GM19328 (cell line): ENCODE measurements at regions not wholly inside any gene's neighbourhood (a gene's known extent, or its start where the extent isn't known, plus 50 kb on each side); places are given as distances from the start of the nearest gene placed in this dataset.

Experiments
- ATAC-seq: cut with Tn5 transposase; IDR thresholded peaks from one replicate; pipeline ENCODE4 v1.9.1; 2021; ENCODE audit warnings: mild to moderate bottlenecking, moderate library complexity; ENCODE audit not compliant: unreplicated experiment

GRCh38 chr14:40601063-40601462, 1005.6 kb upstream of the LRFN5 start:
- no peak for ATAC-seq

DNA sequence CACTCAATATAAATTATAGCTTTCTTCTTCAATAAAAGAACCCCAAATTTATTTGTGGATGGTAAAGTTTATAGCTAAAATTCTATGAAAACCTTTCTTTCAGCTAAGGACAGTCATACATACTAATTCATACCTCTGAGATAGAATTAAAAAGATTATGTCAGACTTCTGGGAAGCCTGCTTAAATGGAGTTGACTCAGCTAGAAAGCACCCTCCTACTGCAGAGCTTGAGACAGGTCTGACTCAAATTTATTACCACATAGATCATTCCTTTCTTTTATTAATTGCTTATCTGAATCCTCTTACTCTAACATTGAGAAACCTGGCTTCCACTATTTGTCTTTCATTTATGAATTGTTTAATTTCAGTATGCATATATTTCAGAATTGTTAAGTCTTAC, 1007.0 kb upstream of the LRFN5 start:
- ATAC-seq, result no peak

- no peak for ATAC-seq
Measured at GRCh38 chr14:40581264-40581663, 1025.4 kb upstream of the LRFN5 start.

DNA sequence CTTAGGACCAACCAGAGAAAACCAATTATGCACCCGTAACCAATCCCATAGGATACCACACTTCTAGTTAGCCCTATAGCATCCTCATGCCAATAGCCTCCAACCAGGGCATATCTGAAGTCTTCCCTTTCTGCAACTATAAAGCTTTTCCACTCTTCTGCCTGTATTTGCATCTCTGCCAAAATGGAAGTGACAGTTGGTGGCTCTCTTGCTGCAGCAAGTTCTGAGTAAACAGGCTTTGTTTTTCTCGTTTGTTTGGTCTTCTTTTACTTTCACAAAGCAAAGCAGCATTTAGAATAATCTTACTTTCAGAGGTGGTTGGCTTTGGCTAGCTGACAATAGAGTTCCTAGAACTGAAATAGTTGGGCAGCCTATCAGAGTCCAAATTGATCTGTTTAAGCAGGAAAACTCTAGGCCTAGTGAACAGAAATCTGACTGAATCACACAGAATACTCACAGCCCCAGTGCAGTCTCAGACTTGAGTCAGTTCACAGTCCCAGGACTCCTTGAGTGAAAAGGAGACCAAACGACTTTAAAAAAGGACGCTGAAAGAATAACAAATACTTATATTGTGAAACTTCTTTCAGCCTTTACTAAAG, 1029.7 kb upstream of the LRFN5 start:
- ATAC-seq, result no peak

DNA sequence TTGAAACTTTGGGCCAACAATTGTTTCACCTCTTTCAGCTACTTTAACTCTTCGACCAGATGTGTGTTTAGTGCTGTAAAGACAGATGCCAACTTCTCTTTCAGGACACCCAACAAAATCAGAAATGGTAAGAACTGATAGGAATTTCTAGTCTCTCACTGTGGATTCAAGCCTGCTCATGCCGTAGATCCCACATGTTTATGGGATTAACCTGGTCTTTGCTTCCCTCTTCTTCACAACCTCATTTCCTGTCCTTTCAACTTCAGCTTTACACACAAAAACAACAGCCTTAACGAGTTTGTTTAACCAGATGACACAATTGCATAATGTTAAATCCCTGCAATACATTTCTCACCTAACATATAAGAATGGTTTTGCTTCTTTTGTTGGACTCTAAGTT, 1031.9 kb upstream of the LRFN5 start:
- ATAC-seq, result no peak

GRCh38 chr14:40525314-40525713, 1081.4 kb upstream of the LRFN5 start:
- ATAC-seq, result no peak

- ATAC-seq, result no peak
Measured at GRCh38 chr14:40523123-40523522, 1083.6 kb upstream of the LRFN5 start.

DNA sequence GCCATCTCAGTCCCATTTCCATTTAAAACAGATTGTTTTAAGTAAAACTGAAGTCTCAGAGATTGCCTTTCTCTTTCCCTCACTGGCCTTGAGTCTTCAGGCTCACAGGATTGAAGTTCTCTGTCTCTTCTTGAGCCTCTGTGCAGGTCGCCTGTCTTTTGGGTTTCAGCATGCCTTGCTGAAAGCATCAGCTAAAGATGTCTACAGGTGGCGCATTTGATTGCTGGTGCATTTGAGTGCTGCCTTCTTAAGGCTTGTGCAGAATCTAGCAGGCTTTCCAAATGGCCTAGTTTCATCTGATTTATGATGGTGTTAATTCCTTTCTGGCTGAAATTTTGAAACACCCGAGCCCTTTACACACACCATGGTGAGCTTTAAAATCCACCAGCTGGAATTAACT, 1062.2 kb upstream of the FBXO33 start:
- ATAC-seq, result no peak

GRCh38 chr14:40487824-40488223, 1055.6 kb upstream of the FBXO33 start:
- no peak for ATAC-seq

DNA sequence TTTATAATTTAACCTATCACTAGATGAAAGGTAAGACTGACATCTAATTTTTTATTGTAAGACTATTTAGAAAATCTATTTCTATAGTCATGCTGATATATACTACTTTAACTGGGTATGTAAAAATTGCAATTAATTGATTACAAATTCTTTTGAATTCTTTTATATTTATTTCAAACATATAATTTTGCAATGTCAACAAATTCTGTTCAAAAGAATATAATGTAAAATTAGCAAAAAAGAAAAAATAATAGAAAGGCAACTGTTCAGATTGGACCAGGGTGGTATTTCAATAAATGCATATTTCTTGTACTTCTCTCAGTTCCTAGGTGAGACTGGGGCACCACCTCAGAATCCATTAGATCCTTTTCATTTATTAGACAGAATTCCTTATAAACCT, 1053.5 kb upstream of the FBXO33 start:
- ATAC-seq, result no peak

- no peak for ATAC-seq
Measured at GRCh38 chr14:40476005-40476404, 1043.8 kb upstream of the FBXO33 start.

- no peak for ATAC-seq
Measured at GRCh38 chr14:40467969-40468368, 1035.7 kb upstream of the FBXO33 start.

DNA sequence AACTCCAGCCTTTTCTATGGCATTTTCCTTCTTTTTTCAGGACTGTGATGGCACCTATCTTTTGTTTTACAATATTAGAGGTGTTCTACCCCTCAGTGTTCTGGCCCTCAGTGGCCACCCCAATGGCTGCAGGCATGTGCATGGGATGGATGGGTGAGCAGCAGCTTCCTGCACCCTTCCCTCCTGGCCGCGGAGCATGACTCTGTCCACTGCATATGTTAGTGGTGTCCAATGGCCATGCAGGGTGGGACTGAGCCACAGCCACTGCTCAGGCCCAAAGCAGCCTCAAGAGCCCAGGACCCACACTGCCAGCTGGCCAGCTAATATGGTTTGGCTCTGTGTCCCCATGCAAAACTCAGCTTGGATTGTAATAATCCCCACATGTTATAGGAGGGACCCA, 1032.3 kb upstream of the FBXO33 start:
- ATAC-seq, result no peak

- no peak for ATAC-seq
Measured at GRCh38 chr14:40463886-40464285, 1031.7 kb upstream of the FBXO33 start.

DNA sequence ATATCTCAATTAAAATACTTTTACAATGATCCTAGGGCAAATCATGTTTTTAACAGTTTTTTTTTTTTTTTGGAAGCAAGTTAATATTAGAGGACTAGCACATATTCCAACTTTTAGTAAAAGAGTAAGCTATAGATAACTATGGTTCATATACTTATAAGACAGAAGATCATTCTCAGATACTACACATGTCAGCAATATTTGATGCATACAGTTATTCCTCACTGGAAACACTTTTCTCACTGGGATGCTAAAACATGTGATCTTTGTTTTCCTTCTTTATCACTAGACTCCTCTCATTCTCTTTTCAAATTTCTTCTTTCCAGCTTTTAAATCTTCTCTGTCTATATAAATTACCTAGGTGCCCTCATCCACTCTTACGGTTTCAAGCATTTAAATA, 1020.4 kb upstream of the FBXO33 start:
- ATAC-seq, result no peak

DNA sequence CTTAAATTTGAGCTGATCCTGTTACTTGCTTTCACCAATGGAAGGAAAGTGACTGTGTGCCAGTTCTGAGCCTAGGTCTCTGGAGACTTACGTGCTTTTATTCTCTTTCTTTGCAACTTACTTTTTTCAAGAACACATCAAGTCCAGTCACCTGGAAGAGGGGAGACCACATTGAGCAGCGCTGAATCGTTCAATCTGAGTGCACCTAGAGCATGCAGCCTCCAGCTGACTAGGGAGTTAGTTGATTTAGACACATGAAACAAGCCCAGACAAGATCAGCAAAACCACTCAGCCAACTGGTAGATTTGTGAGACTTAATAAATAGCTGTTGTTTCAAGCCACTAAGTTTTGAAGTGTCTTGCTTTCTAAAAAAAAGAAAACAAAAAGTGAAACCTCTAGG, 1014.8 kb upstream of the FBXO33 start:
- ATAC-seq, result no peak

DNA sequence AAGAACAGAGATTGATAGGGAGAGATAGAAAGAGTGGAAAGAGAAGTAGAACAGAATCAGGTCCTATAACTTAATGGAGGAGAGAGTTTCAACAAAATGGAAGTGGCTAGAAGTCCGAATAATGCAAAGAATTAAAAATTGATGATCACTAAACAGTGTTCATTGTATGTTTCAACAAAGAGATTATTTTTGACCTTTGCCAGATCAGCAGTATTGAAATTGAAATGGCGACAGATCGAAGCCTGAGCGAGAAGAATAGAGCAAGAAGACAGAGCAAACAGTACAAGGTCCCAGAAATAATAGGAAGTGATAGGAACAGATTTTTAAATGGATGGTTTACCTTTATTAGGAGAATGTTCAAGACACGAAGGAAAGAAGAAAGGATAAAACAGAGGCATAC, 1012.8 kb upstream of the FBXO33 start:
- ATAC-seq, result no peak

DNA sequence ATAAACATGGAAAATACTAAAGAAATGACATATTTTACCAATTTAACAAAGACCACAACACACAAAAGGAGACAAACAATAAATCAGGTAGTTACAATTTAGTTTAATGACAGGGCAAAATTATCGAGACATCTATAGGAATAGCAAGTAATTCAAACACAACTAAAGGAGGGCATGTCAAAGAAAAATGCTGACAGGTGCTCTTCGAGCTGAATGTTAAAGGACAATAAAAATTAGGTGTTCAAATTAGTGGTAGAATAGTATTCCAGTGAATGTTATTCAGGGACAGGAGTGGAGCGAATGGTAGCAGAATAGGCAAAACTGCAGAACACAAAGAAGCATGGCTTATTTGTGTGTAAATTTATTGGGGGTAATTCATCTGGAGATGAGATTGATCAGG, 1004.3 kb upstream of the FBXO33 start:
- no peak for ATAC-seq

GRCh38 chr14:40417777-40418401, 985.7 kb upstream of the FBXO33 start:
- no peak for ATAC-seq

GRCh38 chr14:40416565-40416964, 984.3 kb upstream of the FBXO33 start:
- ATAC-seq, result no peak

- ATAC-seq, result no peak
Measured at GRCh38 chr14:40414386-40414785, 982.2 kb upstream of the FBXO33 start.

- no peak for ATAC-seq
Measured at GRCh38 chr14:40413136-40413535, 980.9 kb upstream of the FBXO33 start.

- no peak for ATAC-seq
Measured at GRCh38 chr14:40410708-40411107, 978.5 kb upstream of the FBXO33 start.
